Liver (tissue), 8 donors: ENCODE measurements at regions not wholly inside any gene's neighbourhood (a gene's known extent, or its start where the extent isn't known, plus 50 kb on each side); places are given as distances from the start of the nearest gene placed in this dataset.

Source experiments
- DNase-seq: peaks from one replicate; pipeline ENCODE4 v3.0.0-alpha.2; 2017; ENCODE audit warnings: low spot score
- H3K27ac ChIP-seq, 2 donors: one replicate each; pipeline ENCODE4 v1.7.0; 2013; ENCODE audit warnings: inconsistent platforms in 2 of 2, low read length in 2 of 2, control low read depth in 1 of 2, low read depth in 1 of 2, mild to moderate bottlenecking in 1 of 2
- H3K27me3 ChIP-seq, 4 donors: one replicate each; pipeline versions ENCODE4 v1.6.1 to v1.7.0; 2013; ENCODE audit warnings: low read length in 3 of 4, inconsistent platforms in 1 of 4, mild to moderate bottlenecking in 1 of 4, moderate library complexity in 1 of 4; ENCODE audit not compliant: control insufficient read depth in 4 of 4, insufficient read depth in 4 of 4
- H3K36me3 ChIP-seq, 4 donors: one replicate each; pipeline versions ENCODE4 v1.6.1 to v1.7.0; 2013; ENCODE audit warnings: low read length in 3 of 4, mild to moderate bottlenecking in 3 of 4, low read depth in 1 of 4, moderate library complexity in 1 of 4; ENCODE audit not compliant: control insufficient read depth in 4 of 4, insufficient read depth in 3 of 4
- H3K4me1 ChIP-seq, 4 donors: one replicate each; pipeline versions ENCODE4 v1.6.1 to v1.7.0; 2013; ENCODE audit warnings: low read length in 3 of 4, mild to moderate bottlenecking in 3 of 4, moderate library complexity in 1 of 4; ENCODE audit not compliant: control insufficient read depth in 4 of 4, insufficient read depth in 4 of 4
- H3K4me3 ChIP-seq, 3 donors: one replicate each; pipeline versions ENCODE4 v1.6.1 to v1.7.0; 2013; ENCODE audit warnings: low read length in 3 of 3, control low read depth in 1 of 3, low read depth in 1 of 3, mild to moderate bottlenecking in 1 of 3
- H3K9ac ChIP-seq, 2 donors: one replicate each; pipeline ENCODE4 v1.7.0; 2013; ENCODE audit warnings: low read length in 2 of 2, mild to moderate bottlenecking in 2 of 2, moderate library complexity in 2 of 2, control low read depth in 1 of 2, low read depth in 1 of 2
- H3K9me3 ChIP-seq, 4 donors: one replicate each; pipeline versions ENCODE4 v1.6.1 to v1.7.0; 2013; ENCODE audit warnings: low read length in 3 of 4; ENCODE audit not compliant: control insufficient read depth in 4 of 4
- EGR1 ChIP-seq, 2 donors: IDR thresholded peaks; 2 replicates each; pipeline ENCODE4 v1.6.1; 2016 to 2018; ENCODE audit warnings: antibody characterized with exemption in 2 of 2, low read depth in 2 of 2
- FOXA1 ChIP-seq: IDR thresholded peaks from 2 replicates; pipeline ENCODE4 v1.6.1; 2016; ENCODE audit warnings: antibody characterized with exemption
- GABPA ChIP-seq, 2 donors: IDR thresholded peaks in 1 of 2; conservative IDR thresholded peaks in 1 of 2; 2 replicates each; pipeline ENCODE4 v1.6.1; 2016; ENCODE audit warnings: antibody characterized with exemption in 2 of 2, mild to moderate bottlenecking in 1 of 2, moderate library complexity in 1 of 2
- HNF4A ChIP-seq, 2 donors: conservative IDR thresholded peaks; 2 replicates each; pipeline ENCODE4 v1.6.1; 2016; ENCODE audit warnings: antibody characterized with exemption in 2 of 2, mild to moderate bottlenecking in 2 of 2
- HNF4G ChIP-seq: IDR thresholded peaks from 2 replicates; pipeline ENCODE4 v1.6.1; 2016; ENCODE audit warnings: antibody characterized with exemption
- JUND ChIP-seq, 2 donors: IDR thresholded peaks; 2 replicates each; pipeline ENCODE4 v1.6.1; 2016; ENCODE audit warnings: antibody characterized with exemption in 2 of 2
- RAD21 ChIP-seq, 2 donors: IDR thresholded peaks; 2 replicates each; pipeline ENCODE4 v1.6.1; 2016; ENCODE audit warnings: antibody characterized with exemption in 2 of 2, mild to moderate bottlenecking in 2 of 2
- REST ChIP-seq: IDR thresholded peaks from 2 replicates; pipeline ENCODE4 v1.6.1; 2016; ENCODE audit warnings: antibody characterized with exemption, mild to moderate bottlenecking
- RXRA ChIP-seq, 2 donors: IDR thresholded peaks; 2 replicates each; pipeline ENCODE4 v1.6.1; 2017 to 2018; ENCODE audit warnings: antibody characterized with exemption in 2 of 2, mild to moderate bottlenecking in 1 of 2
- SP1 ChIP-seq: IDR thresholded peaks from 2 replicates; pipeline ENCODE4 v1.6.1; 2018; ENCODE audit warnings: antibody characterized with exemption, mild to moderate bottlenecking
- TAF1 ChIP-seq: conservative IDR thresholded peaks from 2 replicates; pipeline ENCODE4 v1.6.1; 2016; ENCODE audit warnings: antibody characterized with exemption, mild to moderate bottlenecking
- YY1 ChIP-seq: IDR thresholded peaks from 2 replicates; pipeline ENCODE4 v1.6.1; 2016; ENCODE audit warnings: antibody characterized with exemption, mild to moderate bottlenecking
- ZBTB33 ChIP-seq: IDR thresholded peaks from 2 replicates; pipeline ENCODE4 v1.6.1; 2016; ENCODE audit warnings: antibody characterized with exemption
- WGBS: extraction: QIAGEN DNeasy Blood & Tissue Kit; methylation state at CpG from one replicate; pipeline ENCODE4 v1.1.7; 2013; 5-methylcytosine and 5-hydroxymethylcytosine counted together
- TF ChIP-seq, protein P1 (sequence below): fragments of 150-350 bp; IDR thresholded peaks from 2 replicates; pipeline ENCODE4 v1.5.1; 2017; ENCODE audit warnings: improper control_type of control experiment, low read depth, low read length; ENCODE audit not compliant: missing input control
- TF ChIP-seq, protein P2 (sequence below): IDR thresholded peaks from 2 replicates; pipeline ENCODE4 v1.6.1; 2016; ENCODE audit warnings: antibody characterized with exemption
- donor health status: healthy.
- donor health status: healthy.
- donor health status: healthy.
- donor health status: healthy.
- donor health status: healthy.

GRCh38 chr13:60869225-60869624 lies 472.2 kb downstream of the TDRD3 start:
- no peak for DNase-seq

DNA sequence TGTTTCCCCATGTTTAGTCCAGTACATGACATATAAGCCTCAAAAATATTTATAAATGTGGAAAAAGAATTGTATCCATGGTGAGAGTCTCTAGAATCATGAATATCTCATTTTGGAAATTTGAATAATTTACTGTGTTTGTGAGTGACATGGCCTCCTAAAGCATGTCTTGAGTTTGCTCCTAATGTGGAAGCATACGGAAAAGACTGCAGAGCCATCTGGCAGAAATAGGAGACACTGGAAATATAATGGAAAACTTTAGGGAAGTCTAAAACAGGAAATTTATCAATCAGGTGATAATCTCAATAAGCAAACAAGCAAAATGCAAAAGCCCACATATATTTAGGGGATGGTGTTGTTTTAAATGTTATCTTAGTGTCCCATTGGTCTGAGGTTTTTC lies 465.0 kb downstream of the TDRD3 start:
- H3K4me3 ChIP-seq: no peak overlapping the region
- no peak overlapping the region for H3K27ac ChIP-seq
- no peaks in the 10 kb centered on the region for H3K4me1 ChIP-seq
- H3K9me3 ChIP-seq: peaks cover 0 to 2% (median 0%) of the 10 kb centered on the region in 4 donors
- no peak for DNase-seq
- no peaks in the 10 kb centered on the region for H3K27me3 ChIP-seq
- no peak overlapping the region for H3K9ac ChIP-seq
- 79% methylated on average over 1 of the region's 1 CpG for WGBS
- no peaks in the 10 kb centered on the region for H3K36me3 ChIP-seq
- TF ChIP-seq RAD21 (IDR thresholded peaks at IDR 0.05) (no peak), HNF4G (no peak), TAF1 (no peak), EGR1 (IDR thresholded peaks at IDR 0.05; ENCODE audit: low read depth in 2 of 2) (no peak), GABPA (IDR thresholded peaks at IDR 0.05 in 1 of 2, conservative IDR thresholded peaks at IDR 0.05 in 1 of 2) (no peak), ZBTB33 (no peak), YY1 (no peak), SP1 (no peak), FOXA1 (no peak), RXRA (IDR thresholded peaks at IDR 0.05) (no peak)
- TF ChIP-seq, protein P1, sequence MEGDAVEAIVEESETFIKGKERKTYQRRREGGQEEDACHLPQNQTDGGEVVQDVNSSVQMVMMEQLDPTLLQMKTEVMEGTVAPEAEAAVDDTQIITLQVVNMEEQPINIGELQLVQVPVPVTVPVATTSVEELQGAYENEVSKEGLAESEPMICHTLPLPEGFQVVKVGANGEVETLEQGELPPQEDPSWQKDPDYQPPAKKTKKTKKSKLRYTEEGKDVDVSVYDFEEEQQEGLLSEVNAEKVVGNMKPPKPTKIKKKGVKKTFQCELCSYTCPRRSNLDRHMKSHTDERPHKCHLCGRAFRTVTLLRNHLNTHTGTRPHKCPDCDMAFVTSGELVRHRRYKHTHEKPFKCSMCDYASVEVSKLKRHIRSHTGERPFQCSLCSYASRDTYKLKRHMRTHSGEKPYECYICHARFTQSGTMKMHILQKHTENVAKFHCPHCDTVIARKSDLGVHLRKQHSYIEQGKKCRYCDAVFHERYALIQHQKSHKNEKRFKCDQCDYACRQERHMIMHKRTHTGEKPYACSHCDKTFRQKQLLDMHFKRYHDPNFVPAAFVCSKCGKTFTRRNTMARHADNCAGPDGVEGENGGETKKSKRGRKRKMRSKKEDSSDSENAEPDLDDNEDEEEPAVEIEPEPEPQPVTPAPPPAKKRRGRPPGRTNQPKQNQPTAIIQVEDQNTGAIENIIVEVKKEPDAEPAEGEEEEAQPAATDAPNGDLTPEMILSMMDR: no peak

More at GRCh38 chr13:60869225-60869624, 472.2 kb downstream of the TDRD3 start:
- TF ChIP-seq HNF4A (conservative IDR thresholded peaks at IDR 0.05) (no peak), TAF1 (no peak), HNF4G (no peak), RAD21 (IDR thresholded peaks at IDR 0.05) (no peak), RXRA (IDR thresholded peaks at IDR 0.05) (no peak), FOXA1 (no peak), REST (no peak), YY1 (no peak), JUND (IDR thresholded peaks at IDR 0.05) (no peak)
- TF ChIP-seq, protein P2, sequence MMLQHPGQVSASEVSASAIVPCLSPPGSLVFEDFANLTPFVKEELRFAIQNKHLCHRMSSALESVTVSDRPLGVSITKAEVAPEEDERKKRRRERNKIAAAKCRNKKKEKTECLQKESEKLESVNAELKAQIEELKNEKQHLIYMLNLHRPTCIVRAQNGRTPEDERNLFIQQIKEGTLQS: no peak
- TF ChIP-seq, protein P1: no peak
- Histone ChIP-seq H3K9me3 (peaks cover 0 to 2% (median 0%) of the 10 kb centered on the region in 4 donors), H3K4me1 (no peaks in the 10 kb centered on the region), H3K27ac (no peak overlapping the region), H3K36me3 (no peaks in the 10 kb centered on the region), H3K27me3 (no peaks in the 10 kb centered on the region), H3K9ac (no peak overlapping the region), H3K4me3 (no peak overlapping the region)
- 51% methylated on average over 3 of the region's 3 CpGs for WGBS
